OCI-LY3 (cell line): ENCODE measurements at regions not wholly inside any gene's neighbourhood (a gene's known extent, or its start where the extent isn't known, plus 50 kb on each side); places are given as distances from the start of the nearest gene placed in this dataset.

Source experiments
- EZH2phosphoT487 ChIP-seq: fragments of 200-600 bp; shearing (Covaris generic); IDR thresholded peaks from 2 replicates; pipeline ENCODE4 v1.6.1; 2018; ENCODE audit warnings: antibody characterized with exemption, mixed run types, low read depth
- TF ChIP-seq, protein P1 (sequence below): fragments of 200-600, 300-600 bp; sonication (generic); IDR thresholded peaks from 2 replicates; pipeline ENCODE4 v1.5.1; 2014; ENCODE audit warnings: antibody characterized with exemption, low read length, low read depth

DNA sequence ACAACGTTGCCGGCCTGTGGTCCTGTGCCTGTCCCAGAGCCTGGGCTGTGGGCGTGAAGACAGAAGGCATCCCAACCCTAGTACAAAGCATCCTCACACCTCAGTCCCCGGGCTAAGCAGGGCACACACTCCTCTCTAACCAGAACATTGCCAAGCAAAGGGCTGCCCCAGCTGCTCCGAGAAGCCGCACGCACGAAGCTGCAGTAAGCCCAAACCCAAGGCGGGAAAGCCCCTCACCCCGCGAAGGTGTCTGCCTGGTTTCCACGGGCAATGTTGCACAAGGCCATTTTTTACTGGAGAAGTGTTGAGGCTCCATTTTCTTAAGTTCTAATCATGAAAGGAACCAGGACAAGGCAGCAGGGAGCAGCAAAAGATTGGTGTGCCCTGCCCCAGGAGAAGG lies 519.0 kb downstream of the NPHP4 start:
- TF ChIP-seq, protein P1, sequence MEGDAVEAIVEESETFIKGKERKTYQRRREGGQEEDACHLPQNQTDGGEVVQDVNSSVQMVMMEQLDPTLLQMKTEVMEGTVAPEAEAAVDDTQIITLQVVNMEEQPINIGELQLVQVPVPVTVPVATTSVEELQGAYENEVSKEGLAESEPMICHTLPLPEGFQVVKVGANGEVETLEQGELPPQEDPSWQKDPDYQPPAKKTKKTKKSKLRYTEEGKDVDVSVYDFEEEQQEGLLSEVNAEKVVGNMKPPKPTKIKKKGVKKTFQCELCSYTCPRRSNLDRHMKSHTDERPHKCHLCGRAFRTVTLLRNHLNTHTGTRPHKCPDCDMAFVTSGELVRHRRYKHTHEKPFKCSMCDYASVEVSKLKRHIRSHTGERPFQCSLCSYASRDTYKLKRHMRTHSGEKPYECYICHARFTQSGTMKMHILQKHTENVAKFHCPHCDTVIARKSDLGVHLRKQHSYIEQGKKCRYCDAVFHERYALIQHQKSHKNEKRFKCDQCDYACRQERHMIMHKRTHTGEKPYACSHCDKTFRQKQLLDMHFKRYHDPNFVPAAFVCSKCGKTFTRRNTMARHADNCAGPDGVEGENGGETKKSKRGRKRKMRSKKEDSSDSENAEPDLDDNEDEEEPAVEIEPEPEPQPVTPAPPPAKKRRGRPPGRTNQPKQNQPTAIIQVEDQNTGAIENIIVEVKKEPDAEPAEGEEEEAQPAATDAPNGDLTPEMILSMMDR: no peak
- no peak for TF ChIP-seq EZH2phosphoT487
